B cell (primary cell): ENCODE measurements at regions not wholly inside any gene's neighbourhood (a gene's known extent, or its start where the extent isn't known, plus 50 kb on each side); places are given as distances from the start of the nearest gene placed in this dataset.

Experiments used
- ATAC-seq: fragments of 200-7000 bp; cut with Tn5 transposase; one replicate; pipeline ENCODE4 v1.10.0; 2021; ENCODE audit warnings: low read depth, mild to moderate bottlenecking, moderate number of reproducible peaks, moderate library complexity
- CTCF ChIA-PET: fragments of 350-600 bp; sonication (Branson Sonifier 250); formaldehyde crosslinking; loops from one replicate; lab custom pipeline; 2021; ENCODE audit warnings: antibody characterized with exemption, inconsistent platforms; lab: Charles Lee
- POLR2A ChIA-PET: fragments of 350-600 bp; sonication (Branson Sonifier 250); formaldehyde crosslinking; loops from one replicate; lab custom pipeline; 2021; ENCODE audit warnings: antibody characterized with exemption; lab: Charles Lee
- DNase-seq: peaks from one replicate; pipeline ENCODE4 v3.0.0; 2013
- H2AFZ ChIP-seq: 2 replicates; pipeline ENCODE4 v1.6.1; 2012; ENCODE audit warnings: mild to moderate bottlenecking, low read depth, low read length; ENCODE audit not compliant: insufficient read depth, poor library complexity, severe bottlenecking
- H3K27ac ChIP-seq, 2 donors: 1 replicate in 1 of 2; 2 replicates in 1 of 2; pipeline ENCODE4 v1.5.1; 2012 to 2013; ENCODE audit warnings: low read length in 2 of 2, mild to moderate bottlenecking in 2 of 2, moderate library complexity in 1 of 2
- H3K27me3 ChIP-seq, 4 experiments: fragments of 200-600 bp in 1 of 4; sonication (generic) in 1 of 4; replicated peaks in 1 of 4; 1 replicate in 2 of 4; 2 replicates in 2 of 4; pipeline versions ENCODE4 v1.6.1 to v1.7.0; 2013 to 2016; ENCODE audit warnings: low read length in 3 of 4, mild to moderate bottlenecking in 2 of 4, mixed read lengths in 1 of 4, moderate library complexity in 1 of 4; ENCODE audit not compliant: insufficient read depth in 4 of 4, control insufficient read depth in 3 of 4; ENCODE audit errors: control extremely low read depth in 1 of 4
- H3K36me3 ChIP-seq, 2 experiments: replicated peaks in 1 of 2; 1 replicate in 1 of 2; 2 replicates in 1 of 2; pipeline versions ENCODE4 v1.6.1 to v1.7.1; 2013; ENCODE audit warnings: low read length in 1 of 2; ENCODE audit not compliant: insufficient read depth in 2 of 2, control insufficient read depth in 1 of 2; ENCODE audit errors: control extremely low read depth in 1 of 2, extremely low read depth in 1 of 2
- H3K4me1 ChIP-seq, 2 donors: fragments of 200-600 bp in 1 of 2; sonication (generic) in 1 of 2; 1 replicate in 1 of 2; 2 replicates in 1 of 2; pipeline versions ENCODE4 v1.5.1 to v1.6.1; 2013 to 2017; ENCODE audit warnings: low read length in 2 of 2; ENCODE audit not compliant: control insufficient read depth in 2 of 2, insufficient read depth in 2 of 2
- H3K4me2 ChIP-seq: replicated peaks from 2 replicates; pipeline ENCODE3; 2012; ENCODE audit warnings: mild to moderate bottlenecking, low read depth, low read length; ENCODE audit not compliant: poor library complexity, severe bottlenecking
- H3K4me3 ChIP-seq, 5 experiments: fragments of 200-600 bp in 1 of 5; sonication (generic) in 1 of 5; 1 replicate in 3 of 5; 2 replicates in 2 of 5; pipeline versions ENCODE4 v1.5.1 to v1.7.0; 2011 to 2016; ENCODE audit warnings: low read length in 4 of 5, mild to moderate bottlenecking in 4 of 5, low read depth in 2 of 5, control low read depth in 1 of 5, moderate library complexity in 1 of 5; ENCODE audit not compliant: insufficient read depth in 1 of 5; ENCODE audit errors: control extremely low read depth in 1 of 5, extremely low read depth in 1 of 5
- H3K79me2 ChIP-seq: fragments of 200-600 bp; sonication (generic); one replicate; pipeline ENCODE4 v1.6.0; 2016; ENCODE audit warnings: low read length; ENCODE audit not compliant: control insufficient read depth, insufficient read depth
- H3K9ac ChIP-seq: fragments of 200-600 bp; sonication (generic); 2 replicates; pipeline ENCODE4 v1.6.1; 2017; ENCODE audit warnings: mild to moderate bottlenecking, low read length, moderate library complexity
- H3K9me3 ChIP-seq, 3 donors: one replicate each; pipeline versions ENCODE4 v1.6.1 to v1.7.1; 2013; ENCODE audit warnings: low read length in 2 of 3; ENCODE audit not compliant: control insufficient read depth in 2 of 3, insufficient read depth in 1 of 3; ENCODE audit errors: control extremely low read depth in 1 of 3
- H4K20me1 ChIP-seq: 2 replicates; pipeline ENCODE4 v1.6.0; 2012; ENCODE audit warnings: mild to moderate bottlenecking, low read length; ENCODE audit not compliant: insufficient read depth, control insufficient read depth, poor library complexity, severe bottlenecking
- H3K27ac Mint-ChIP-seq: one replicate; pipeline ENCODE4 v1.8.0; 2021; ENCODE audit warnings: mixed read lengths
- H3K27me3 Mint-ChIP-seq: one replicate; pipeline ENCODE4 v1.8.0; 2021; ENCODE audit warnings: mixed read lengths
- H3K4me1 Mint-ChIP-seq: one replicate; pipeline ENCODE4 v1.8.0; 2021; ENCODE audit warnings: mixed read lengths
- H3K4me3 Mint-ChIP-seq: one replicate; pipeline ENCODE4 v1.8.0; 2021; ENCODE audit warnings: mixed read lengths
- H3K9me3 Mint-ChIP-seq: one replicate; pipeline ENCODE4 v1.8.0; 2022; ENCODE audit warnings: mixed read lengths; ENCODE audit not compliant: insufficient read depth
- CTCF ChIP-seq: fragments of 200-600 bp; IDR thresholded peaks from one replicate; pipeline ENCODE4 v1.8.0; 2022; ENCODE audit warnings: antibody characterized with exemption, mild to moderate bottlenecking
- EZH2 ChIP-seq: IDR thresholded peaks from 2 replicates; pipeline ENCODE4 v1.6.1; 2012; ENCODE audit warnings: borderline replicate concordance, low read depth, mild to moderate bottlenecking, moderate library complexity, low read length; ENCODE audit not compliant: insufficient read depth, poor library complexity, severe bottlenecking
- WGBS: methylation state at CpG from one replicate; pipeline ENCODE4 v1.1.5; 2013; ENCODE audit warnings: missing lambda C conversion rate; ENCODE audit not compliant: insufficient coverage; 5-methylcytosine and 5-hydroxymethylcytosine counted together
- intact Hi-C: fragments of 100-400 bp; cut with micrococcal nuclease; formaldehyde crosslinking; loops from one replicate; pipeline ENCODE4 v1.10.0; 2022

DNA sequence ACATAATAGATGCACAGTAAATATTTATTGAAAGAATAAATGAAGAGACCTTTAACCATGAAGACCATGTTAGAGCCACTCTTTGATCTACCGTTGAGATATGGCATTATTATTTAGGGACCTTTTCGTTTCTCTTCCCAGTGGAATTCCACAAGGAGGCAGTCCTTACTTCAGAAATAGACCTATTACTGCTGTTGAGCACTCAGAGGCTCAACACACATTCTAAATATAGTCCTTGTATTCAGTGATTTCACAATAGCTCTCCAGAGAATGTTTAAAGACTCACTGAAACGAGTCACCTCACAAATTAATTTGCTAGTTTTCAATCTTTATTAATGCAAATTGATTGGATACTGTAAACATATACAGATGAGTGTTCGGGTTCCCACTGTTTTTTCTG, 603.8 kb downstream of the CDH8 start:
- no peaks in the 10 kb centered on the region for H3K36me3 ChIP-seq
- H3K4me2 ChIP-seq = no peak overlapping the region
- ATAC-seq (no peak), DNase-seq (no peak)
- no peak overlapping the region for H3K27ac ChIP-seq
- H3K27me3 ChIP-seq = no peaks in the 10 kb centered on the region
- WGBS = no CpG with 5 or more reads among the region's 4 CpGs
- H3K4me3 ChIP-seq = no peak overlapping the region
- Mint-ChIP-seq H3K9me3 (peaks cover 6% of the 10 kb centered on the region), H3K4me3 (no peak overlapping the region), H3K27ac (no peak overlapping the region), H3K4me1 (no peaks in the 10 kb centered on the region), H3K27me3 (no peaks in the 10 kb centered on the region)
- no peaks in the 10 kb centered on the region for H3K79me2 ChIP-seq
- intact Hi-C loops = no loop called here
- no peak overlapping the region for H2AFZ ChIP-seq
- H3K9me3 ChIP-seq = peaks cover 0 to 2% (median 0%) of the 10 kb centered on the region in 3 donors
- H3K4me1 ChIP-seq = no peaks in the 10 kb centered on the region
- no peaks in the 10 kb centered on the region for H4K20me1 ChIP-seq
- no peak overlapping the region for H3K9ac ChIP-seq
- TF ChIP-seq EZH2 = no peak
- TF ChIP-seq CTCF = no peak
- ChIA-PET CTCF (no interaction called here), POLR2A (no interaction called here)

DNA sequence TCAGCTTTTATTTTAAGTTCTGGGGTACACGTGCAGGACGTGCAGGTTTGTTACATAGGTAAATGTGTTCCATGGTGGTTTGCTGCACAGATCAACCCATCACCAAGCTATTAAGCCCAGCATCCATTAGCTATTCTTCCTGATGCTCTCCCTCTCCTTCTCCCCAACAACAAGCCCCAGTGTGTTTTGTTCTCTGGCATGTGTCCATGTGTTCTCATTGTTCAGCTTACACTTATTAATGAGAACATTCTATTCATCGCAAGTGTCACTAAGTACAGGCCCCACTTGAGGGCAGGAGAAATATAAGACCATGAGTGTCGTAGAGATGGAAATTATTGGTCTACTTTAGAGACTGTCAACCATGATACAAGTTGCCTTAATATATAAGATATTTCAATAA, 615.1 kb downstream of the CDH8 start:
- H3K4me1 ChIP-seq = no peaks in the 10 kb centered on the region
- WGBS = no CpG with 5 or more reads among the region's 4 CpGs
- ChIA-PET CTCF (no interaction called here), POLR2A (no interaction called here)
- no peaks in the 10 kb centered on the region for H3K27me3 ChIP-seq
- no peaks in the 10 kb centered on the region for H3K36me3 ChIP-seq
- no peak for ATAC-seq
- no peaks in the 10 kb centered on the region for H3K4me1 Mint-ChIP-seq
- intact Hi-C loops = no loop called here
- no peaks in the 10 kb centered on the region for H3K79me2 ChIP-seq
- no peak overlapping the region for H3K27ac Mint-ChIP-seq
- no peak overlapping the region for H3K27ac ChIP-seq
- H3K27me3 Mint-ChIP-seq = no peaks in the 10 kb centered on the region
- no peak overlapping the region for H3K9ac ChIP-seq
- no peak overlapping the region for H2AFZ ChIP-seq
- no peak overlapping the region for H3K4me3 Mint-ChIP-seq
- H4K20me1 ChIP-seq = no peaks in the 10 kb centered on the region
- no peak overlapping the region for H3K4me2 ChIP-seq
- H3K9me3 Mint-ChIP-seq = peaks cover 4% of the 10 kb centered on the region
- TF ChIP-seq EZH2 (no peak), CTCF (no peak)
- H3K4me3 ChIP-seq = no peak overlapping the region
- no peak for DNase-seq
- H3K9me3 ChIP-seq = no peaks in the 10 kb centered on the region
